ENCODE measurements at regions not wholly inside any gene's neighbourhood (a gene's known extent, or its start where the extent isn't known, plus 50 kb on each side); places are given as distances from the start of the nearest gene placed in this dataset.

DNA sequence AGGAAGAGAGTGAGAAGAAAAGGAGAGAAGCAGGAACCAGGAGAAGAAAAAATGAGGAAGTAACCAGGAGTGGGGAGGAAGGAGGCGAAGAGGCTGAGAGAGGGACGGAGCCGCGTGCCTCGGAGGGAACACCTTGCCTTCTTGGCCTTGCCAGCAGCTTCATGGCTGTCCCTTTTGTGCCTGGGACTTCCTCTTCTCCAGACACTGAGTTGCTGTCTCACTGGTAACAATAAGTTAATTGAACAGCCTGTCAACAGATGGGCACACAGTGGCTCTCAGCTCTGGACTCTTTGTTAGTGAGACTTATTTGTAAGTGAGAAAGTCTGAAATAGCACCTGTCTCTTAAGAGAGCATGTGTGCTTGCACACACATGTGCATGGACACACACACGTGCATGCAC lies 83.2 kb downstream of the GATA3 start:
- TF ChIP-seq CTCF (IDR thresholded peaks at IDR 0.05) = no peak
- TF ChIP-seq POLR2A (IDR thresholded peaks at IDR 0.05) = no peak
